ENCODE measurements at regions not wholly inside any gene's neighbourhood (a gene's known extent, or its start where the extent isn't known, plus 50 kb on each side); places are given as distances from the start of the nearest gene placed in this dataset.
"Not testable (repeated sequence)": the region's sequence is repeated elsewhere in the genome, so short reads cannot be mapped to it uniquely, and the experiment has no call there.

GRCh38 chr2:122338000-122338399 is 582.5 kb downstream of the TSN start:
- no peaks in the 10 kb centered on the region for H3K36me3 ChIP-seq (ENCODE audit: control insufficient read depth, insufficient read depth, low read length)
- no peak for FAIRE-seq
- H3K4me3 ChIP-seq (ENCODE audit: low read depth, low read length), result no peak overlapping the region
- TF ChIP-seq CTCF (IDR thresholded peaks at IDR 0.05; ENCODE audit: insufficient read depth, low read length, severe bottlenecking), result no peak
- no peaks in the 10 kb centered on the region for H3K27me3 ChIP-seq (ENCODE audit: control insufficient read depth, insufficient read depth, low read length)
- no peak for DNase-seq (ENCODE audit: low read depth)

GRCh38 chr2:122340246-122340645 is 584.8 kb downstream of the TSN start:
- H3K27me3 ChIP-seq (ENCODE audit: control insufficient read depth, insufficient read depth, low read length), result no peaks in the 10 kb centered on the region
- peak; percentile 86 for DNase-seq (ENCODE audit: low read depth)
- peak; percentile 18 for FAIRE-seq
- H3K36me3 ChIP-seq (ENCODE audit: control insufficient read depth, insufficient read depth, low read length), result no peaks in the 10 kb centered on the region
- no peak overlapping the region for H3K4me3 ChIP-seq (ENCODE audit: low read depth, low read length)
- TF ChIP-seq CTCF (IDR thresholded peaks at IDR 0.05; ENCODE audit: insufficient read depth, low read length, severe bottlenecking), result no peak

- peak; percentile 87 for DNase-seq (ENCODE audit: low read depth)
- no peak overlapping the region for H3K4me3 ChIP-seq (ENCODE audit: low read depth, low read length)
- H3K27me3 ChIP-seq (ENCODE audit: control insufficient read depth, insufficient read depth, low read length), result no peaks in the 10 kb centered on the region
- no peak for TF ChIP-seq CTCF (IDR thresholded peaks at IDR 0.05; ENCODE audit: insufficient read depth, low read length, severe bottlenecking)
- H3K36me3 ChIP-seq (ENCODE audit: control insufficient read depth, insufficient read depth, low read length), result no peaks in the 10 kb centered on the region
- FAIRE-seq, result no peak
Observed at GRCh38 chr2:122341007-122341406, 585.6 kb downstream of the TSN start.

- not testable (repeated sequence) for H3K4me3 ChIP-seq (ENCODE audit: low read depth, low read length); H3K27me3 ChIP-seq (ENCODE audit: control insufficient read depth, insufficient read depth, low read length); H3K36me3 ChIP-seq (ENCODE audit: control insufficient read depth, insufficient read depth, low read length); FAIRE-seq
- peak; percentile 67 for DNase-seq (ENCODE audit: low read depth)
Observed at GRCh38 chr2:122352151-122352550, 596.7 kb downstream of the TSN start.

GRCh38 chr2:122357998-122358397 is 602.5 kb downstream of the TSN start:
- Histone ChIP-seq H3K4me3 (ENCODE audit: low read depth, low read length) (no peak overlapping the region), H3K27me3 (ENCODE audit: control insufficient read depth, insufficient read depth, low read length) (no peaks in the 10 kb centered on the region), H3K36me3 (ENCODE audit: control insufficient read depth, insufficient read depth, low read length) (no peaks in the 10 kb centered on the region)
- no peak for DNase-seq (ENCODE audit: low read depth)
- TF ChIP-seq CTCF (IDR thresholded peaks at IDR 0.05; ENCODE audit: insufficient read depth, low read length, severe bottlenecking), result no peak
- FAIRE-seq, result no peak

GRCh38 chr2:122358729-122359128 is 603.3 kb downstream of the TSN start:
- H3K27me3 ChIP-seq (ENCODE audit: control insufficient read depth, insufficient read depth, low read length), result no peaks in the 10 kb centered on the region
- FAIRE-seq (no peak), DNase-seq (ENCODE audit: low read depth) (no peak)
- H3K36me3 ChIP-seq (ENCODE audit: control insufficient read depth, insufficient read depth, low read length), result no peaks in the 10 kb centered on the region
- H3K4me3 ChIP-seq (ENCODE audit: low read depth, low read length), result no peak overlapping the region
- no peak for TF ChIP-seq CTCF (IDR thresholded peaks at IDR 0.05; ENCODE audit: insufficient read depth, low read length, severe bottlenecking)

All from bronchial epithelial cell (primary cell).